Osteocyte (in vitro differentiated cells): ENCODE measurements at regions not wholly inside any gene's neighbourhood (a gene's known extent, or its start where the extent isn't known, plus 50 kb on each side); places are given as distances from the start of the nearest gene placed in this dataset.

Experiments
- DNase-seq: peaks from one replicate; pipeline ENCODE4 v3.0.0; 2021; ENCODE audit warnings: mixed read lengths; ENCODE audit not compliant: unreplicated experiment; ENCODE audit errors: extremely low spot score
- H3K27ac Mint-ChIP-seq: one replicate; pipeline ENCODE4 v1.8.0; 2021; ENCODE audit warnings: mild to moderate bottlenecking, mixed read lengths; ENCODE audit not compliant: unreplicated experiment
- H3K27me3 Mint-ChIP-seq: one replicate; pipeline ENCODE4 v1.8.0; 2021; ENCODE audit warnings: mixed read lengths; ENCODE audit not compliant: unreplicated experiment
- H3K36me3 Mint-ChIP-seq: one replicate; pipeline ENCODE4 v1.8.0; 2021; ENCODE audit warnings: mixed read lengths; ENCODE audit not compliant: unreplicated experiment
- H3K4me1 Mint-ChIP-seq: one replicate; pipeline ENCODE4 v1.8.0; 2021; ENCODE audit warnings: mixed read lengths; ENCODE audit not compliant: unreplicated experiment
- H3K4me3 Mint-ChIP-seq: one replicate; pipeline ENCODE4 v1.8.0; 2021; ENCODE audit warnings: mild to moderate bottlenecking, moderate library complexity, mixed read lengths; ENCODE audit not compliant: unreplicated experiment
- H3K9me3 Mint-ChIP-seq: one replicate; pipeline ENCODE4 v1.8.0; 2021; ENCODE audit warnings: mixed read lengths; ENCODE audit not compliant: unreplicated experiment
- CTCF ChIP-seq: fragments of 200-600 bp; sonication (generic); IDR thresholded peaks from 2 replicates; pipeline ENCODE4 v1.5.0; 2021; ENCODE audit warnings: antibody characterized with exemption, mild to moderate bottlenecking, moderate library complexity

- Mint-ChIP-seq H3K4me3 (no peak overlapping the region), H3K27ac (no peak overlapping the region), H3K36me3 (no peaks in the 10 kb centered on the region), H3K4me1 (no peaks in the 10 kb centered on the region), H3K27me3 (no peaks in the 10 kb centered on the region), H3K9me3 (peaks cover 49% of the 10 kb centered on the region)
- peak; percentile 74 for DNase-seq
- TF ChIP-seq CTCF, result no peak
Observed at GRCh38 chrX:126030021-126030420, 136.1 kb downstream of the DCAF12L2 start.

GRCh38 chrX:126063984-126064383 lies 102.1 kb downstream of the DCAF12L2 start:
- Mint-ChIP-seq H3K36me3 (no peaks in the 10 kb centered on the region), H3K9me3 (peaks cover 60% of the 10 kb centered on the region), H3K27me3 (no peaks in the 10 kb centered on the region), H3K27ac (no peak overlapping the region), H3K4me1 (no peaks in the 10 kb centered on the region), H3K4me3 (no peak overlapping the region)
- no peak for TF ChIP-seq CTCF
- no peak for DNase-seq

- DNase-seq, result peak; percentile 82
Observed at GRCh38 chrX:126064901-126065541, 101.1 kb downstream of the DCAF12L2 start.

GRCh38 chrX:126065901-126066660 lies 100.0 kb downstream of the DCAF12L2 start:
- Mint-ChIP-seq H3K4me3 (no peak overlapping the region), H3K27ac (no peak overlapping the region), H3K9me3 (peaks cover 52% of the 10 kb centered on the region), H3K36me3 (no peaks in the 10 kb centered on the region), H3K4me1 (no peaks in the 10 kb centered on the region), H3K27me3 (no peaks in the 10 kb centered on the region)
- no peak for DNase-seq
- TF ChIP-seq CTCF, result no peak

More at GRCh38 chrX:126064901-126065541, 101.1 kb downstream of the DCAF12L2 start:
- Mint-ChIP-seq H3K9me3 (peaks cover 60% of the 10 kb centered on the region), H3K36me3 (no peaks in the 10 kb centered on the region), H3K27me3 (no peaks in the 10 kb centered on the region), H3K4me1 (no peaks in the 10 kb centered on the region), H3K4me3 (no peak overlapping the region), H3K27ac (no peak overlapping the region)
- no peak for TF ChIP-seq CTCF
